HG02610 (cell line): ENCODE measurements at regions not wholly inside any gene's neighbourhood (a gene's known extent, or its start where the extent isn't known, plus 50 kb on each side); places are given as distances from the start of the nearest gene placed in this dataset.
"Not testable (repeated sequence)": the region's sequence is repeated elsewhere in the genome, so short reads cannot be mapped to it uniquely, and the experiment has no call there.

Source experiments
- ATAC-seq: cut with Tn5 transposase; IDR thresholded peaks from one replicate; pipeline ENCODE4 v1.9.1; 2021; ENCODE audit warnings: mild to moderate bottlenecking, moderate library complexity; ENCODE audit not compliant: unreplicated experiment

DNA sequence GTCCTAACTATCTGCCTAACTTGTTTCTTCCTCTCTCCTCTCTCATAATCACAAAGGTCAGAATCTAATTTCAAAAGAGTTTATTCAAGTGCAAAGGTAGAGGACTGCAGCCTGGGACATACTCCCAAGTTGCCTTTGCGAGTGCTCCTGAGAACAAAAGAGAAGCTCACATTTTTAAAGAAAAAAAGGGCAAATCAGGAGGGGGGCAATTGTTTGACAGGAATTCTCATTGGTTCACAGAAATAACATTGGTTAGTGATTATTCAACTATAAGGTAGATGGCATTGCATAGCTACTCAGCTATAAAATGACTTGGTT, 108.1 kb upstream of the RAI14 start:
- ATAC-seq: no peak

DNA sequence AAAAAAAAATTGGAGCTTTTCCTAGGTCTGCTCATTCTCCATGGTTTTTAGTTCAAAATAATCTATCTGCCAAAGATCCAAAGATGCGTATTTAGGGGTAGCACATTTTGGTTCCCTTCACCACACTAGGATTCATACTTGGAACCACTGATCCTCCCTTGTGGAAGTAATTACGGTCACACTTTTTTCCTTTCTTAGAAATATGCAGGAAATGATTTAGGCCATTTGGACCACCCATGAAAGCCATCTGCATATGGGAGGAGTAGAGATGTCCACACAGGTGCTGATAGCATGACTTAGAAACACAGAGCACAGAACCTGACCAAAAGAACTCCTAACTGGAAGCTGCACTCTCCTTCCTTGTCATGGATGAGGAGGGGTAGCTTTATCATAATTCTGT, 105.9 kb upstream of the RAI14 start:
- no peak for ATAC-seq

- ATAC-seq: no peak
Observed at GRCh38 chr5:34550964-34551363, 105.2 kb upstream of the RAI14 start.

DNA sequence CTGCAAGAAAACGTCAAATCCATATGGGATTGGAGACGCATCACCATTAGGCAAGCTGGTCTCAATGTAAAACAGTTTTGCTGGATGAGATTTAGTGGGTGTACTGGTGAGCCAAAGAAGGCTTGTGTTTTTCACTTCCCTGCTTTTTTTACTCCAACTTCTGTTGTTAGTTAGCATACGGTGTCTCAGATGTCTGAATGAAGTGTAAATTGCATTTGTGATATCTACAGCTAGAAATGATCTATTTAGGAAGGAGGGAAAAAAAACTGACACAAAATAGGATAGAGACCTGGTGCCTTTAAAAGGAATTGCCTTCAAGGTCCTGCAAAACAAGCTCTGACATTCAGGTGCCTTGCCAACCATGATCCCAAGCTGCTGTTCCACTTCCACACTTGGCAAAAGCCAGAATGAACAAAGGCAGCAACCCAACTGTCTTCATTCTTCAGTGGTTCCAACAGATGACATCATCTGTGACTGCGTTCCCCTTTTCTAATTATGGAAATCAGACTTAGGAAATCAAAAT, 104.2 kb upstream of the RAI14 start:
- ATAC-seq: no peak

- ATAC-seq: no peak
Observed at GRCh38 chr5:34552686-34553085, 103.4 kb upstream of the RAI14 start.

- ATAC-seq: no peak
Observed at GRCh38 chr5:34553581-34553980, 102.5 kb upstream of the RAI14 start.

GRCh38 chr5:34554641-34555040, 101.5 kb upstream of the RAI14 start:
- ATAC-seq: no peak

GRCh38 chr5:34555699-34556508, 100.2 kb upstream of the RAI14 start:
- no peak for ATAC-seq

DNA sequence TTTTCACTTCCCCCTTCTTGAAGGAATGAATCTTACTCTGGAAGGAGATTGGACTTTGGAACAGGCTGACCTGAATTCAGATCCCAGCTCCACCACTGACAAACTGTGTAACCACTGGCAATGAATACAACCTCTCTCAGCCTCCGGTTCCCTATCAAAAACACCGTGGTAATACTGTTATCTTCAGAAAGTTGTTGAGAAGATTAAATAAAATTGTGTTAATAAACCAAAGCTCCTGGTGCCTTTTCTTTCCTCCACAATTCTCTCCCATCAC, 99.7 kb upstream of the RAI14 start:
- ATAC-seq: no peak

DNA sequence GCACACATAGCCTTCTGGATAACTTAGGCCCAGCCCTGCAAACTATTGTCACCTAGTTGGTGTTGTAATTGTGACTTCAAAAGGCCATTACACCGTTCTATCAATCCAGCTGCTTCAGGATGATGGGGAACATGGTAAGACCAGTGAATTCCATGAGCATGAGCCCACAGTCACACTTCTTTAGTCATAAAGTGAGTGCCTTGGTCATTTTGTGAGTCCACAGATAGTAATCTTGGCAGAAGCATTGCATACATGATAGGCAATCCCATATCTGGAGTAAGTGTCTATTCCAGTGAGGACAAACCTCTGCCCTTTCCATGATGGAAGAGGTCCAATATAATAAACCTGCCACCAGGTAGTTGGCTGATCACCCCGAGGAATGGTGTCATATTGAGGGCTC, 94.5 kb upstream of the RAI14 start:
- not testable (repeated sequence) for ATAC-seq

- no peak for ATAC-seq
Observed at GRCh38 chr5:34562791-34563190, 93.3 kb upstream of the RAI14 start.

DNA sequence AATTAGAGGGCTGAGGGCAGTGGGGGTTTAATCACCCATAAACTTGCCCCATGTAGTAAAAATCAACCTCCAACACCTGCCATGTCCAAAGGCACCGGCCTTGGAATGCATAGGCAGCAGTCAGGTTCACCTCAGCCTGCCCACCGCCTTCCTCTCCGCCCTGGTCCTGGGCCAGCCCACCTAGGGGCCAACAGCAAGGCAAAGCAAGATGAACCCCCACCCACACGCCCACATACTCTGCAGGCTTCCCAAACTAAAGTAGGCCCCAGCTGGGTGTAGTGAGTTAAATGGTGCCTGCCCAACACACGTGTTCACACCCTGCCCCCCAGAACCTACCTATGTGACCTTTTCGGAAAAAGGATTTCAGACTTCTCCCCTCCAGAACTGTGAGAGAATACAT, 92.9 kb upstream of the RAI14 start:
- no peak for ATAC-seq

DNA sequence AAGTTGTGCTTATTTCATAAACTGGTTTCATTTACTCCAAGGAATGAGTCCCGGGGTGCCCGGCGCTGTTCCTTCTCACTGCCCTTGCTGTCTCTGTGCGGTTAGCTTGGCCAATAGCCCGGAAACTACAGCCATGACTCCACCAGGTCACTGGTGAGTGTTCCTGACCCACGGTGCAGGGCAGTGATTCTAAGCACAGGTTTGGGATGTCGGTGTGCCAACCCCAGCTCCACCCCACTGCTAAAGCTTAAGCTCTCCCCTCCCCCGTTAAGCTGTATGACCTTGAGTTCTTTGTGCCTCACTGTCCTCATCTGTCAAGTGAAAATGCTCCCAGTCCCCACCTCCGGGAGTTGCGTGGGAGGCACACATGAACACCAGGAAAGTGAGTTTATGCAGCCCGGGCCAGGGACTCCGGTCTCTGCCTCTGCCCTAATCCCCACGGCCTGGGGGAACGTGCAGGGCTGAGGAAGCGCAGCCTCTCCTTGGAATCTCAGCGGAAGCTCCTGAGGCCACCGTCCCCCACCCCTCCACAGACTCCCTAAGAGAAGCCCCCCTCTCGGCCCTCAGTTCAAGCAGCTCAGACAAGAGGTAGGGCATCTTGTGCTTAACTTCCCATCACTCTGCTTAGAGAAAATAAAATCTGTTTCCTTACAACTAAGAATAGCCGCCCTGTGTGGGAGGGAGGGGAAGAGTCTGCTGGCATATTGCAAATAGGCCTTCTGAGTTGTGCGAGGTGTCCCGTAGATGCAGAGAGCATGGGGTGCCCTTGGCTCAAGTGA, 92.0 kb upstream of the RAI14 start:
- no peak for ATAC-seq

GRCh38 chr5:34564710-34565235, 91.4 kb upstream of the RAI14 start:
- no peak for ATAC-seq

- ATAC-seq: no peak
Observed at GRCh38 chr5:34570143-34570542, 86.0 kb upstream of the RAI14 start.

DNA sequence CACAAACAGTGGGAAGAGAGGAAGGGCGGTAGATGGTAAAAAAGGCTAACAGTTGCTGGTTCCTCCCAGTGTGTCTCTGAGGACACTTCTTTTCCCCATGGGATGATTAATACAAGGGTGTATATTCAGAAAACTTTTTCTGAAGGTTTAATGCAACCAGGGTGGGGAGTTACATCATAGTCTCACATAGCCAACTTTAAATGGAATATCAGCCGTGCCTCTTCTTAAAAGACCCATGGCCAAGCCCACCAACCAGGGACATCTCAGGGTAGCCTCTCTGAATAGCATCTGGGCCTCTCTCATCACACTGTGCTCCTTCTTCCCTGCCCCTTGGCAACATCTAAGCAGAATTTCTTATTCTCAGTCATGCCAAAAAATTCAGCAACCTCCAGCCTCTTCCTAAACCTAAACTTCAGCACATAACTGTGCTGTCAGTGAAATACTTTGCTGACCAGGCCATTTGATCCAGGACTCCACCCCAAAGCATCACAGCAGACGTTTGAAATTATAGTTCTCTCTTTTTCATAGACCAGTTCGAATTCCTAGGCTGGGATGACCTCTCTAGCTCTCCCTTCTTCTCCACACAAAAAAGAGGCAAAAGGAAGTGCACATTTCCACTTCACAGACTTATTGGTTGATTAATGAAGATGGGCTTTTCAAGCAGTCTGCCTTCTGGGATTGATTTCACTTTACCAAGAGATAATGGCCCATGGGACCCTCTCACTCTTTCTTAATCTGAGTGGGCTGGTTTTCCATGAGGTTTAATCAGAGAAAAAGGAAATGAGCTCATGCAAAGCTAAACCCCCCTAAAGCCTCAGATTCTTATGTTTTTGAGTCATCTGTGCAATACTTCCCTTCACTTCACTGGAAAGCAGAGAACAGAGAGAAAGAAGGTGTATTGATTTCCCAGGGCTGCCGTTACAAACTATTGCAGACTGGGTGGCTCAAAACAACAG, 85.1 kb upstream of the RAI14 start:
- no peak for ATAC-seq

- no peak for ATAC-seq
Observed at GRCh38 chr5:34571677-34572041, 84.5 kb upstream of the RAI14 start.

DNA sequence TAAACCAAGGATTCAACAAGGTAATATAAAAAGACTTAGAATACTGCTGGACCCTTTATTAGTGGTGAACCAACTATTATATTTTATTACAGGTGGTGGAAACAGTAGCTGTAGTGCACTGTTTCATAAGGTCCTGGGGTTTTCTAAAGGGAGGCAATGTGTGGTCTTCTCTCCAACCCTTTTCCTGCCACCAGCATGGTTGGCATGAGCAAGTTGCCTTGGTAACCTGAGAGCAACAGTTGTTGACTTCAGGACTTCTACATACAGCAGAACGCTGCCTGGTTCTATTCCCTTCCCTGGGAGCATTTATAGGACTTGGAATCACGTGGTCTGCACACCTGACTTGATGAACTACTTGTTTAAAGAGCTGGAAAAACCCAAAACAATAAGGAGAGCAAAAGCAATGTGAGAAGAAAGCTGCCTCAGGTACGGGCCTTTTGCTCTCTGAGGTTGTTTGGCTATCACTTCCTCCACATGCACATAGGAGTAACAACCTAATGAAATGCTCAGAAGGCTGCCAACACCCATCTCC, 81.1 kb upstream of the RAI14 start:
- no peak for ATAC-seq

- no peak for ATAC-seq
Observed at GRCh38 chr5:34576891-34577666, 79.0 kb upstream of the RAI14 start.

DNA sequence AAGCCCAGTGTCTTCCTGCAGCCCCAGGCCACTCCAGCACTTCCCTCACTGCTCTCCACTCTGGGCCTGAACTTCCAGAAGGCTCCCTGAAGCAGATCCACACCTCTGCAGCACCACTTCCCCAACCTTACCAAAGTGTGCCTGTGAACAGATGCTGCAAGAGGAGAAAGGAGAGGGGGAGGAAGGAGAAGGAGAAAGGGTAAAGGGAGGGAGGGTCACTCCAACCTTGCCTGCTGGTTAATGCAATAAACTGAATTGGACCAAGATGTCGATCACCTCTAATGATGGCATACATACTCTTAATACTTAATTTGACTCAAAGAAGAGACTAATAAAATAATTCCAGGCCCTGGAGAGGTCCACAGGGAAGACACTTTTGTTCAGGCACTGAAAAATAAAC, 77.2 kb upstream of the RAI14 start:
- no peak for ATAC-seq
